Limb (tissue), 2 donors: ENCODE measurements at regions not wholly inside any gene's neighbourhood (a gene's known extent, or its start where the extent isn't known, plus 50 kb on each side); places are given as distances from the start of the nearest gene placed in this dataset.
"Not testable (repeated sequence)": the region's sequence is repeated elsewhere in the genome, so short reads cannot be mapped to it uniquely, and the experiment has no call there.

Experiments used
- DNase-seq, 2 donors: peaks; one replicate each; pipeline ENCODE4 v3.0.0-alpha.2; 2016; ENCODE audit errors: extremely low spot score in 2 of 2

GRCh38 chr10:9253121-9253520 lies 1198.6 kb downstream of the GATA3 start:
- no peak for DNase-seq

GRCh38 chr10:9254353-9254752 lies 1199.9 kb downstream of the GATA3 start:
- no peak for DNase-seq

- no peak for DNase-seq
These were observed 1206.2 kb downstream of the GATA3 start for GRCh38 chr10:9260690-9261089.

- DNase-seq = no peak
These were observed 1208.3 kb downstream of the GATA3 start for GRCh38 chr10:9262770-9263169.

GRCh38 chr10:9268176-9268575 lies 1213.7 kb downstream of the GATA3 start:
- no peak for DNase-seq

- not testable (repeated sequence) for DNase-seq
These were observed 1218.8 kb downstream of the GATA3 start for GRCh38 chr10:9273126-9273833.

GRCh38 chr10:9274206-9274755 lies 1219.8 kb downstream of the GATA3 start:
- DNase-seq = no peak

GRCh38 chr10:9275861-9276260 lies 1221.4 kb downstream of the GATA3 start:
- DNase-seq = no peak

- no peak for DNase-seq
These were observed 1231.2 kb downstream of the GATA3 start for GRCh38 chr10:9285690-9286089.

GRCh38 chr10:9289811-9290210 lies 1235.3 kb downstream of the GATA3 start:
- DNase-seq = no peak

GRCh38 chr10:9291081-9291480 lies 1236.6 kb downstream of the GATA3 start:
- DNase-seq = no peak

GRCh38 chr10:9294132-9294663 lies 1239.7 kb downstream of the GATA3 start:
- no peak for DNase-seq

- no peak for DNase-seq
These were observed 1240.4 kb downstream of the GATA3 start for GRCh38 chr10:9294865-9295264.

GRCh38 chr10:9296190-9296589 lies 1241.7 kb downstream of the GATA3 start:
- no peak for DNase-seq

GRCh38 chr10:9297580-9297979 lies 1243.1 kb downstream of the GATA3 start:
- DNase-seq = no peak

- no peak for DNase-seq
These were observed 1245.5 kb downstream of the GATA3 start for GRCh38 chr10:9299966-9300365.

- DNase-seq = no peak
These were observed 1246.7 kb downstream of the GATA3 start for GRCh38 chr10:9301148-9301547.

GRCh38 chr10:9301554-9301953 lies 1247.1 kb downstream of the GATA3 start:
- DNase-seq = no peak

- peak in 1 of 2 donors; percentile 77 for DNase-seq
These were observed 1247.8 kb downstream of the GATA3 start for GRCh38 chr10:9302140-9302746.

GRCh38 chr10:9305018-9305655 lies 1250.6 kb downstream of the GATA3 start:
- peak in 1 of 2 donors; percentile 33 for DNase-seq

GRCh38 chr10:9311702-9312499 lies 1257.4 kb downstream of the GATA3 start:
- no peak for DNase-seq
